Uterus (tissue), 3 donors: ENCODE measurements at regions not wholly inside any gene's neighbourhood (a gene's known extent, or its start where the extent isn't known, plus 50 kb on each side); places are given as distances from the start of the nearest gene placed in this dataset.

Experiments
- DNase-seq, 2 donors: peaks; one replicate each; pipeline ENCODE4 v3.0.0-alpha.2; 2019 to 2020
- H3K27ac ChIP-seq, 2 donors: fragments of 200-600 bp; sonication (generic); 1 replicate in 1 of 2; 2 replicates in 1 of 2; pipeline ENCODE4 v1.5.1; 2016 to 2018
- H3K27me3 ChIP-seq, 2 donors: fragments of 200-600 bp; sonication (generic); one replicate each; pipeline ENCODE4 v1.5.1; 2018 to 2019; ENCODE audit warnings: control low read depth in 1 of 2
- H3K36me3 ChIP-seq, 2 donors: fragments of 200-600 bp; sonication (generic); one replicate each; pipeline ENCODE4 v1.5.1; 2019; ENCODE audit warnings: control low read depth in 1 of 2
- H3K4me1 ChIP-seq, 2 donors: fragments of 200-600 bp; sonication (generic); one replicate each; pipeline ENCODE4 v1.5.1; 2018 to 2019; ENCODE audit warnings: control low read depth in 1 of 2
- H3K4me3 ChIP-seq, 2 donors: fragments of 200-600 bp; sonication (generic); 1 replicate in 1 of 2; 2 replicates in 1 of 2; pipeline ENCODE4 v1.5.1; 2018 to 2019; ENCODE audit warnings: mild to moderate bottlenecking in 1 of 2
- H3K9me3 ChIP-seq, 2 donors: fragments of 200-600 bp; sonication (generic); one replicate each; pipeline ENCODE4 v1.5.1; 2019; ENCODE audit warnings: control low read depth in 1 of 2
- POLR2A ChIP-seq, 2 donors: fragments of 450-650 bp; IDR thresholded peaks; one replicate each; pipeline ENCODE4 v1.6.1; 2016; ENCODE audit warnings: antibody characterized with exemption in 2 of 2, mild to moderate bottlenecking in 1 of 2, moderate library complexity in 1 of 2
- intact Hi-C: fragments of 100-400 bp; cut with DNase I; formaldehyde crosslinking; loops from one replicate; pipeline ENCODE4 v1.15.1; 2023; ENCODE audit warnings: low total_unique reads
- TF ChIP-seq, protein P1 (sequence below), 4 experiments: fragments of 200-600 bp in 2 of 4; fragments of 450-650 bp in 2 of 4; sonication (generic) in 2 of 4; IDR thresholded peaks; one replicate each; pipeline ENCODE4 v1.5.1; 2016 to 2019; ENCODE audit warnings: antibody characterized with exemption in 4 of 4, mild to moderate bottlenecking in 2 of 4, moderate library complexity in 1 of 4
- donor health status: DM: yes; HTN: yes; CAD: no.

DNA sequence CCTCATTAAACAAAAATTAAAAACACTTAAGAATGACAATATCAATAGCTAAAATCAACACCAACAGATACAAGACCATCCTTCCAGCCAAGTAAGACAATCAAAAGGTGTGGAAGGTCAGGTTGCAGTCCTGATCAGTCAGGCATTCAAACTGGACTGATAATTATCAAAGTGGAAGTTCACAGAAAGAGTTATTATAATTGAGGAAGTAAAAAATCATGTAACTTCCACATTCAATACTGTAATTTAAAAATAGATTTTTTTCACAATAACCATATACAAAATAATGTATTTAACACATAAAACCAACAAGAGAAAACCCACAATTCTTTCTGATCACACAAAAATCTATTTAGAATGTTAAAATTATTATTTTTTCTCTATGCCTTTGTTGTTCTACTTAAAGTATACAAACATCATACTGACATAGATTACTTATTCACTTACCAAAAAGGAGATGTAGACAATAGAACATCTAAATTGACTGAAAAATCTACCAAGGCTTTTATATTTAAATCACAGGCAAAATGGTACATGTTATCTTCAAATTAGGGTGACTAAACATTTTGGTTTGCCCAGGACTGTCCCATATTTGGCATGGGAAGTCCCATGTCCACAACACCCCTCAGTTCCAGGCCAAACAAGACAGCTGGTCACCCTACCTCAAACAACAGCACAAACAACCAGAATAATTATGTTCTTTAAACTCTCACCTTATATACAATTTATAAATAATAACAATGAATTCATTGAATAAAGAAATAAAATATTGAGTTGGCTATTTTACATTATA, 142.5 kb upstream of the SLC24A2 start:
- intact Hi-C loops = loop anchor here (10.0 kb wide), 1 partner anchor 404 kb away; no protein-coding TSS in a partner anchor
- DNase-seq = no peak
- Histone ChIP-seq H3K27ac (no peak overlapping the region), H3K27me3 (no peaks in the 10 kb centered on the region), H3K9me3 (no peaks in the 10 kb centered on the region), H3K4me3 (no peak overlapping the region), H3K4me1 (no peaks in the 10 kb centered on the region), H3K36me3 (no peaks in the 10 kb centered on the region)
- TF ChIP-seq, protein P1, sequence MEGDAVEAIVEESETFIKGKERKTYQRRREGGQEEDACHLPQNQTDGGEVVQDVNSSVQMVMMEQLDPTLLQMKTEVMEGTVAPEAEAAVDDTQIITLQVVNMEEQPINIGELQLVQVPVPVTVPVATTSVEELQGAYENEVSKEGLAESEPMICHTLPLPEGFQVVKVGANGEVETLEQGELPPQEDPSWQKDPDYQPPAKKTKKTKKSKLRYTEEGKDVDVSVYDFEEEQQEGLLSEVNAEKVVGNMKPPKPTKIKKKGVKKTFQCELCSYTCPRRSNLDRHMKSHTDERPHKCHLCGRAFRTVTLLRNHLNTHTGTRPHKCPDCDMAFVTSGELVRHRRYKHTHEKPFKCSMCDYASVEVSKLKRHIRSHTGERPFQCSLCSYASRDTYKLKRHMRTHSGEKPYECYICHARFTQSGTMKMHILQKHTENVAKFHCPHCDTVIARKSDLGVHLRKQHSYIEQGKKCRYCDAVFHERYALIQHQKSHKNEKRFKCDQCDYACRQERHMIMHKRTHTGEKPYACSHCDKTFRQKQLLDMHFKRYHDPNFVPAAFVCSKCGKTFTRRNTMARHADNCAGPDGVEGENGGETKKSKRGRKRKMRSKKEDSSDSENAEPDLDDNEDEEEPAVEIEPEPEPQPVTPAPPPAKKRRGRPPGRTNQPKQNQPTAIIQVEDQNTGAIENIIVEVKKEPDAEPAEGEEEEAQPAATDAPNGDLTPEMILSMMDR (IDR thresholded peaks at IDR 0.05) = no peak
- no peak for TF ChIP-seq POLR2A (IDR thresholded peaks at IDR 0.05)

DNA sequence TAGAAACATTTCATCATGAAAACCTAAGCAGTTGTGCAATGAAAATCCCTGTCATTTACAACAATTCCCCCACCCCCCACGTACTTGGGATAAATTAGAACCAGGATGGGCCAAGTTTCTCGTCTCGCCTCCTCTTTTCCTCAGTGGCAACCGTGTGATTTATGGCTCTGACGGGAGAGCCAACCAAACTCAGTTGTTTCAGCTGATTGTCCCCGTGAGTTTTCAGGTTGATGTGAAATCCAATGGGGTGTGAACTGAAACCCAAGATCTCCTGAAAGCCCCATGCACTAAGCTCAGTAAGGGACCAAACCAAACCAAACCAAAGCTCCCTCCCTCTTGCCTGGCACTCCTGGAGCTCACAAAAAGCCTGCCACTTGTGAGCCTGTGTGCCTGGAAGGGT, 138.7 kb upstream of the SLC24A2 start:
- no peak for TF ChIP-seq POLR2A (IDR thresholded peaks at IDR 0.05)
- TF ChIP-seq, protein P1 (IDR thresholded peaks at IDR 0.05) = no peak
- DNase-seq = no peak
- Histone ChIP-seq H3K27me3 (no peaks in the 10 kb centered on the region), H3K4me3 (no peak overlapping the region), H3K9me3 (no peaks in the 10 kb centered on the region), H3K27ac (no peak overlapping the region), H3K36me3 (no peaks in the 10 kb centered on the region), H3K4me1 (no peaks in the 10 kb centered on the region)
- intact Hi-C loops = loop anchor here (5.0 kb wide), 1 partner anchor 1015 kb away; no protein-coding TSS in a partner anchor

DNA sequence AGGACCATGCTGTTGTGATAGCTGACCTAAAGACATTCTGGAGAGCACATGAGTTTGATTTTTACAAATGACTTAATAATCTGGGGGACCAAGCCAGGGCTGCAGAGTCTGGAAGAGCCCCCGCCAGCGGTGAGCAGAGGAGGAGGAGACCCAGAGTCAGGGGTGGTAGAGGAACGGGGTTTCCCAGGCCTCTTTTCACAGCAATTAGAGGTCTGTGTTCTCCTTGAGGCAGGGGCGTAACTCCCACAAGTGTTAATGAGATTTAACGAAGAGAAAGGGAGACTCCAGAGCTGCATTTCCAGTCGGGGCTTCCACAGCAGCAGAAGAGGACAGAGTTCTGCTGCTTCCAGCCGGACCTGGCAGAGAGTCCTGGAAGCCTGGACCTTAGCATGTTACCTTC, 137.9 kb upstream of the SLC24A2 start:
- no peak overlapping the region for H3K4me3 ChIP-seq
- TF ChIP-seq, protein P1 (IDR thresholded peaks at IDR 0.05) = no peak
- TF ChIP-seq POLR2A (IDR thresholded peaks at IDR 0.05) = no peak

DNA sequence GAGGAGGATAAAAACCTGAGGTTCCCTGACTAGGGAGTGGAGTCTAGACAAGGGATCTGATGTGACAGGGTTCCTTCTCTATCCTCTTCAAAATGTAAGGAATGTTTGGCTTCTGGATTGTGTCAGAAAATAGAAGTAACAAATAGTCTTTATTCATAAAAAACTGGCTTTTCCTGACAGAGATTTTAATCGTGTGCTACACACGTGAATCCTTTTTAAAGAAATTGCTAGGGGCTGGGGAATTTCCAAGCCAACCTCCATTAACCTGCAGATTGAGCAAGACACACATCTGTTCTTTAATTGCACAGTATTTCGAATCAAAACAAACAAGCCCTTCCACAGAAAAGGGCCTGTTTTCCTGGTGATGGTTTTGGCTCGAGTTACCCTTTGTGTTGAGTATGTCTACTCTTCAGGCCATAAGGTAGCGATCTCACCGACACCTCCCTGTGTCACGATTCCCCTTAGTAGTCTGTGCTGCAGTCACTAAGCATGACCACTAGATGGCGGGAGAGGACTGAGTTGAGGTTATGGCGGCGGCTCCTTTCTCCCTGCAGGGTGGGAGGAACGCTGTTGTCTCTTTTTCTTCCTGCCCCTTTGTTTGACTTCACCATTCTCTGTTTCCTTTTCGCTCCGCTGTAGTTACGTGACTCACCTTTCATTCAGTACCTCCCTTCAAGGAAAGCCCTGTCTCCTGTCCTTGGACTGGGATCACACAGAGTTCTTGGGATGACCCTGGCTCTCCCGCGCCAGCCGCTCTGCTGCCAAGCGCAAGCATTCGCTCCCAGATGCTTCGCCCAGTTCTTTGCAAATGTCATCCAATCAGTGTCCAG, 137.1 kb upstream of the SLC24A2 start:
- intact Hi-C loops = loop anchor here (5.0 kb wide), 1 partner anchor 1016 kb away; no protein-coding TSS in a partner anchor
- DNase-seq = peak; percentile 66 to 76
- no peaks in the 10 kb centered on the region for H3K36me3 ChIP-seq
- no peak overlapping the region for H3K27ac ChIP-seq
- no peaks in the 10 kb centered on the region for H3K4me1 ChIP-seq
- no peaks in the 10 kb centered on the region for H3K27me3 ChIP-seq
- no peaks in the 10 kb centered on the region for H3K9me3 ChIP-seq
- TF ChIP-seq, protein P1 (IDR thresholded peaks at IDR 0.05) = peak; percentile 91 to 98 (median 96)
- no peak for TF ChIP-seq POLR2A (IDR thresholded peaks at IDR 0.05)
- H3K4me3 ChIP-seq = peak overlapping the region; percentile 12 to 39

More for the DNA sequence above, 137.9 kb upstream of the SLC24A2 start:
- intact Hi-C loops = loop anchor here (5.0 kb wide), 1 partner anchor 1016 kb away; no protein-coding TSS in a partner anchor
- no peak for DNase-seq
- no peaks in the 10 kb centered on the region for H3K36me3 ChIP-seq
- H3K4me1 ChIP-seq = no peaks in the 10 kb centered on the region
- no peak overlapping the region for H3K27ac ChIP-seq
- no peaks in the 10 kb centered on the region for H3K27me3 ChIP-seq
- no peaks in the 10 kb centered on the region for H3K9me3 ChIP-seq

DNA sequence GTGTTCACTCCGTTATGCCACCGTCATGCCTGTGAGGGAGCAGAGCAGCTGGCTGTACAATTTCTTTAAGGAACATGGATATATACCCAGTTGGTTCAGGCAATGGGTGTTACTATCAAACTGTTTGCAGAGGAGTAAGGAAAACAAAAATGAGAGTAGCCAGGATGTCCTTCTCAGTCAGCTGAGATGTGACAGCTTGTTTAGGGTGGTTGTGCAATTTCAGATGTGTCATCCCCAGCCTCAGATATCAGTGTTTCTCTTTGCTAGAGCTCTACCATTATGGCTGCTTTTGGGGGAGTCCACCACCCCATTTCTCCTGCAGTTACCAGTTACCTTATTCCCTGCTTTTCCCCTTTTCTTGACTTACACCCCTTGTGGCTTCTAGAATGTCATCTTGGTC, 135.2 kb upstream of the SLC24A2 start:
- Histone ChIP-seq H3K36me3 (no peaks in the 10 kb centered on the region), H3K27ac (no peak overlapping the region), H3K27me3 (no peaks in the 10 kb centered on the region), H3K4me1 (no peaks in the 10 kb centered on the region), H3K4me3 (no peak overlapping the region), H3K9me3 (no peaks in the 10 kb centered on the region)
- no peak for DNase-seq
- intact Hi-C loops = no loop called here
- no peak for TF ChIP-seq POLR2A (IDR thresholded peaks at IDR 0.05)
- TF ChIP-seq, protein P1 (IDR thresholded peaks at IDR 0.05) = no peak
